GM23248 (cell line): ENCODE measurements at regions not wholly inside any gene's neighbourhood (a gene's known extent, or its start where the extent isn't known, plus 50 kb on each side); places are given as distances from the start of the nearest gene placed in this dataset.

ENCODE experiments used
- DNase-seq: peaks from one replicate; pipeline ENCODE4 v3.0.0-alpha.2; 2015
- H2AFZ ChIP-seq: fragments of 200-600 bp; sonication (generic); 2 replicates; pipeline ENCODE4 v1.6.1; 2016; ENCODE audit warnings: antibody characterized with exemption
- H3F3A ChIP-seq: fragments of 200-600 bp; sonication (generic); 2 replicates; pipeline ENCODE4 v1.6.1; 2016; ENCODE audit warnings: mild to moderate bottlenecking, antibody characterized with exemption, mixed run types; ENCODE audit not compliant: insufficient read depth
- H3K27ac ChIP-seq: fragments of 200-600 bp; sonication (generic); 2 replicates; pipeline ENCODE4 v1.5.1; 2016; ENCODE audit warnings: mild to moderate bottlenecking
- H3K27me3 ChIP-seq: fragments of 200-600 bp; sonication (generic); replicated peaks from 2 replicates; pipeline ENCODE4 v1.6.1; 2016; ENCODE audit warnings: mild to moderate bottlenecking; ENCODE audit not compliant: insufficient read depth
- H3K36me3 ChIP-seq: fragments of 200-600 bp; sonication (generic); 2 replicates; pipeline ENCODE4 v1.6.1; 2016; ENCODE audit warnings: low read depth, mild to moderate bottlenecking
- H3K4me1 ChIP-seq: fragments of 200-600 bp; sonication (generic); 2 replicates; pipeline ENCODE4 v1.6.1; 2016; ENCODE audit warnings: mild to moderate bottlenecking; ENCODE audit not compliant: insufficient read depth
- H3K4me2 ChIP-seq: fragments of 200-600 bp; sonication (generic); one replicate; pipeline ENCODE4 v1.6.1; 2016; ENCODE audit warnings: mild to moderate bottlenecking; ENCODE audit not compliant: unreplicated experiment
- H3K4me3 ChIP-seq: fragments of 200-600 bp; sonication (generic); 2 replicates; pipeline ENCODE4 v1.5.1; 2016; ENCODE audit warnings: mild to moderate bottlenecking
- H3K79me2 ChIP-seq: fragments of 200-600 bp; sonication (generic); 2 replicates; pipeline ENCODE4 v1.6.1; 2016; ENCODE audit warnings: mild to moderate bottlenecking; ENCODE audit not compliant: insufficient read depth
- H3K9ac ChIP-seq: fragments of 200-600 bp; sonication (generic); 2 replicates; pipeline ENCODE4 v1.6.1; 2016; ENCODE audit warnings: mild to moderate bottlenecking
- H3K9me2 ChIP-seq: fragments of 200-600 bp; sonication (generic); 2 replicates; pipeline ENCODE4 v1.6.1; 2016; ENCODE audit warnings: mixed run types, mild to moderate bottlenecking, moderate library complexity; ENCODE audit not compliant: insufficient read depth
- H3K9me3 ChIP-seq: fragments of 200-600 bp; sonication (generic); one replicate; pipeline ENCODE4 v1.6.1; 2017; ENCODE audit warnings: low read depth
- H4K20me1 ChIP-seq: fragments of 200-600 bp; sonication (generic); 2 replicates; pipeline ENCODE4 v1.6.0; 2016; ENCODE audit not compliant: insufficient read depth
- EZH2 ChIP-seq: fragments of 200-600 bp; sonication (generic); IDR thresholded peaks from 2 replicates; pipeline ENCODE4 v1.6.1; 2018; ENCODE audit warnings: antibody characterized with exemption, mild to moderate bottlenecking; ENCODE audit not compliant: insufficient read depth, poor library complexity, severe bottlenecking
- EZH2phosphoT487 ChIP-seq: fragments of 200-600 bp; sonication (generic); IDR thresholded peaks from 2 replicates; pipeline ENCODE4 v1.6.1; 2018; ENCODE audit warnings: antibody characterized with exemption, moderate library complexity, mild to moderate bottlenecking, low read depth; ENCODE audit not compliant: insufficient read depth
- WGBS, 2 experiments: methylation state at CpG; one replicate each; pipeline ENCODE4 v1.1.6; 2015 to 2017; ENCODE audit warnings: low lambda C conversion rate in 2 of 2, low coverage in 1 of 2; ENCODE audit errors: missing lambda C conversion rate in 2 of 2; 5-methylcytosine and 5-hydroxymethylcytosine counted together
- in situ Hi-C: fragments of 300-500 bp; cut with MboI; formaldehyde crosslinking; loops from 2 replicates; pipeline ENCODE4 v1.15.0; 2020

DNA sequence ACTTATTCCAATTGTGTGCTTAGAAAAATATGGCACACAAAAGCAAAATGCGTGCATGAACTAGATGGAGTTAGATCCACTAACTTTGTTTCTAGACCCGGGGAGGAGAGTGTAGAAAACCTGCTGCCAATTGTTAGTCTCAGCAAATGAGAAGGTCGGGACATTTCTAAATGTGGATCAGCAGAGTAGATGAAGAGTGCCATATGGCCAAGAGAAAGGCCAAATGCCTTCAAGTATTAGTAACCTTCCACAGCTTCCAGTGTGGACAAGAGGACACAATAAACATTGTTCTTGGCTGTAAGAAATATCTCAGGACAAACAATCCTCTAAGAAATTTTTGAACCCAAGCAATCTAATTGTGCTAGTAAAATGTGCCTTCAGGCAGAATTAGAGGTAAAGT, 690.3 kb downstream of the REEP3 start:
- no peak overlapping the region for H3K4me2 ChIP-seq
- in situ Hi-C loops = no loop called here
- H3K4me1 ChIP-seq = no peaks in the 10 kb centered on the region
- peaks cover 2% of the 10 kb centered on the region for H3K9me3 ChIP-seq
- no peaks in the 10 kb centered on the region for H4K20me1 ChIP-seq
- no peaks in the 10 kb centered on the region for H3K27me3 ChIP-seq
- H3K9me2 ChIP-seq = no peaks in the 10 kb centered on the region
- no peak overlapping the region for H3K4me3 ChIP-seq
- H3K9ac ChIP-seq = no peak overlapping the region
- 9 to 11% methylated on average over 3 of the region's 3 CpGs for WGBS, 2 experiments
- no peak for DNase-seq
- H2AFZ ChIP-seq = no peak overlapping the region
- TF ChIP-seq EZH2phosphoT487 = no peak
- no peak for TF ChIP-seq EZH2
- no peak overlapping the region for H3K27ac ChIP-seq
- H3F3A ChIP-seq = no peaks in the 10 kb centered on the region
- H3K79me2 ChIP-seq = no peaks in the 10 kb centered on the region
- no peaks in the 10 kb centered on the region for H3K36me3 ChIP-seq

DNA sequence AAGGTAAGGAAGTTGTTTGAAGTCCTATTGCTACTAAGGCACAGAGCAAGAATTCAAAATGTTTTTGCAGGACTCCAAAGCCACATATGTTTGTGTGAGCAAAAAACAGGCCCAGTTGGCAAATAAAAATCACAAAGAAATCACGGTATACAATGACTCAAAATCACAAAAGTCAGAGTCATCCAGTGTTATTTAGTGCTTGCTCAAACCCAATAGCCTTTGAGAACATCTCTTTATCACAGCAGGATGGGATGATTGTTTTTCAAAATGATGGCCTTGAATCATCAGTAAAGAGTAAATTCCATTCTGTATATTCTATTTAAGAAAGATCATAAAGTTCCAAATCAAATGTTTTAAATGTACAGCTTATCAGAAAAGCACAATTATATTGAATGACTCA, 693.9 kb downstream of the REEP3 start:
- Histone ChIP-seq H3F3A (no peaks in the 10 kb centered on the region), H3K79me2 (no peaks in the 10 kb centered on the region), H3K4me3 (no peak overlapping the region), H3K9me3 (peaks cover 1% of the 10 kb centered on the region), H3K4me1 (no peaks in the 10 kb centered on the region), H3K27me3 (no peaks in the 10 kb centered on the region), H3K4me2 (no peak overlapping the region), H3K9me2 (no peaks in the 10 kb centered on the region), H3K36me3 (no peaks in the 10 kb centered on the region), H2AFZ (no peak overlapping the region), H4K20me1 (no peaks in the 10 kb centered on the region), H3K27ac (no peak overlapping the region), H3K9ac (no peak overlapping the region)
- no peak for DNase-seq
- in situ Hi-C loops = no loop called here
- WGBS, 2 experiments = 4 to 17% methylated on average over 1 of the region's 1 CpG
- no peak for TF ChIP-seq EZH2
- TF ChIP-seq EZH2phosphoT487 = no peak

DNA sequence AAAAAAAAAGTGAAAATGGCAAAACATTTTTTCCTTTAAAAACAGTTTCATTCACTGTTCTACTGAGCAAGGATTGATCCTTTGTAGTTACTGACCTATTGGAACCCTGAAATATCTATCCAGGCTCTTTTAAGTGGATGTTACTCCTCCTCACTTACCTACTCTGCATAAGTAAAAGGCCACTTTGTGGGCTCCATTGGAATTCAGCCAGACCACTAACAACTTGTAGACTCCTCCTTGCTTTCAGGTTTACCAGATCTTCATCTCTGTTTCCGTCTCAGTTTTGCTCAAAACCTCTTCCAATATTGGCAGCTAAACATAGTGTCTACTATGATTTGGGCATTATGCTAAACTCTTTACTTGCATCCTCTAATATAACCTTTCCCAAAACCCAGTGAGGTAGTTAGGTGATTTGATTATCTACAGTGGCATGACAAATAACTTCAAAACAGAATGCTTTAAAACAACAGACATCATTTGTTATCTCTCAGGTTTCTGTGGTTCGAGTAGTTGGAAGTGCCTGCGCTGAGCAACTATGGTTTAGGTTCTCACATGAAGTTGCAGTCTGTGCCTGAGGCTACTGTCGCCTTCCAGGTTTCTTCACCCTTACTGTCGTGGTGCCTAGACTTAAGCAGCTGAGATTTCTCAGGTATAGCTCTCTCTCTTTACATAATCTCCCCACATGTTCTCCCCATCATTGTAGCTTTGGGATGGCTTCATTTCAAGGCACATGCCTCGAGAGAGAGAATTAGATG, 698.2 kb downstream of the REEP3 start:
- H3K36me3 ChIP-seq = no peaks in the 10 kb centered on the region
- no peak overlapping the region for H2AFZ ChIP-seq
- H3F3A ChIP-seq = no peaks in the 10 kb centered on the region
- no peak for DNase-seq
- H3K4me1 ChIP-seq = no peaks in the 10 kb centered on the region
- no peaks in the 10 kb centered on the region for H3K27me3 ChIP-seq
- TF ChIP-seq EZH2 (no peak), EZH2phosphoT487 (no peak)
- no peaks in the 10 kb centered on the region for H3K9me2 ChIP-seq
- in situ Hi-C loops = no loop called here
- H3K27ac ChIP-seq = no peak overlapping the region
- H3K79me2 ChIP-seq = no peaks in the 10 kb centered on the region
- no peaks in the 10 kb centered on the region for H4K20me1 ChIP-seq
- no peak overlapping the region for H3K9ac ChIP-seq
- 15% methylated on average over 6 of the region's 6 CpGs for WGBS, 2 experiments
- no peak overlapping the region for H3K4me2 ChIP-seq
- H3K4me3 ChIP-seq = no peak overlapping the region
- H3K9me3 ChIP-seq = no peaks in the 10 kb centered on the region

DNA sequence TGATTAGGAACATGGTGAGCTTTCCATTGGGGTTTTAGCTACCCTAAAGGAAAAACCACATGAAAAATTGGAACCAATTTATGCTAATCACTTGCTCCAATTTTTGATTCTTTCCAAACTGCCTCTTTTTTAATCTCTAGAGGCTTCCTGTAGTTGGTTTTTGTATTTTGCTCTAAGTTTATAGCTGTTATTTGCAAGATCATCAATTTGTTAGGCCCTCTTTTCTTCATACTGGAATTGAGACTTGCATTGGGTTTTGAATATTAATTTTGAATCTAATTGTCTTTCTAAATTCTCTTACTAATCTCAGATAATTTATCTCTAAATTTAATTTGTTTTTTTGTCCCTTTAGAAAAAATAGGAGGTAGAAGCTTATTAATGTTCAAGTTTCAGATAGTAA, 713.3 kb downstream of the REEP3 start:
- no peak overlapping the region for H3K9ac ChIP-seq
- no peaks in the 10 kb centered on the region for H3K4me1 ChIP-seq

DNA sequence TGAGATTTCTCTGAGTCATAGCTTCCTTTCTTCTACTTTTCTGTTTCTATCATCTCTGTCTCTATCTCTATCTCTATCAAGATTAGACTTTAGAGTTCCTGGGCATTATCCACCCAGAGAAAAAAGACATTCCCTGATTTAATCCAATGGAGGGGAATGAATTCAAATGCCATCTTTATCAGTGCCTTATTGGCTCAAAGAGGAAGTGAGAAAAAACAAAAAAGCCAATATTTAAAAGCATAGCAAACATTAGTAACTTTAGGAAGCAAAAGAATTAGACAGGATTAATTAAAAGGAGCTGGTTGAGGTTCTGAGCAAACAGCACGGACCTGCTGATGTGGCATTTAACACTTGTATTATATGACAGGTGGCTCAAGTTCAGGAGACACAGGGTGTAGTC, 736.5 kb downstream of the REEP3 start:
- 2 to 11% methylated on average over 1 of the region's 1 CpG for WGBS, 2 experiments
- DNase-seq = no peak
- Histone ChIP-seq H3K36me3 (no peaks in the 10 kb centered on the region), H3K4me2 (no peak overlapping the region), H3K9me2 (no peaks in the 10 kb centered on the region), H4K20me1 (no peaks in the 10 kb centered on the region), H2AFZ (no peak overlapping the region), H3K27ac (no peak overlapping the region), H3K27me3 (no peaks in the 10 kb centered on the region), H3F3A (no peaks in the 10 kb centered on the region), H3K79me2 (no peaks in the 10 kb centered on the region), H3K9ac (no peak overlapping the region), H3K4me3 (no peak overlapping the region), H3K9me3 (no peaks in the 10 kb centered on the region), H3K4me1 (no peaks in the 10 kb centered on the region)
- TF ChIP-seq EZH2phosphoT487 (no peak), EZH2 (no peak)
- in situ Hi-C loops = no loop called here

More for the DNA sequence above, 713.3 kb downstream of the REEP3 start:
- Histone ChIP-seq H3K27me3 (no peaks in the 10 kb centered on the region), H3K4me2 (no peak overlapping the region), H4K20me1 (no peaks in the 10 kb centered on the region), H3F3A (no peaks in the 10 kb centered on the region), H2AFZ (no peak overlapping the region), H3K36me3 (no peaks in the 10 kb centered on the region), H3K27ac (no peak overlapping the region), H3K4me3 (no peak overlapping the region), H3K9me2 (no peaks in the 10 kb centered on the region), H3K79me2 (no peaks in the 10 kb centered on the region), H3K9me3 (no peaks in the 10 kb centered on the region)
- DNase-seq = no peak
- in situ Hi-C loops = no loop called here
- TF ChIP-seq EZH2 (no peak), EZH2phosphoT487 (no peak)
